GM20000 (cell line): ENCODE measurements at regions not wholly inside any gene's neighbourhood (a gene's known extent, or its start where the extent isn't known, plus 50 kb on each side); places are given as distances from the start of the nearest gene placed in this dataset.
A peak's percentile ranks its signal among the peaks of the same experiment; 100 is the strongest.

Experiments
- DNase-seq: peaks from one replicate; pipeline ENCODE4 v3.0.0; 2012; ENCODE audit warnings: low spot score
- TF ChIP-seq, protein P1 (sequence below): IDR thresholded peaks from 2 replicates; pipeline ENCODE4 v1.5.1; 2012; ENCODE audit warnings: mild to moderate bottlenecking, control low read depth; ENCODE audit errors: extremely low read depth, missing control alignments

DNA sequence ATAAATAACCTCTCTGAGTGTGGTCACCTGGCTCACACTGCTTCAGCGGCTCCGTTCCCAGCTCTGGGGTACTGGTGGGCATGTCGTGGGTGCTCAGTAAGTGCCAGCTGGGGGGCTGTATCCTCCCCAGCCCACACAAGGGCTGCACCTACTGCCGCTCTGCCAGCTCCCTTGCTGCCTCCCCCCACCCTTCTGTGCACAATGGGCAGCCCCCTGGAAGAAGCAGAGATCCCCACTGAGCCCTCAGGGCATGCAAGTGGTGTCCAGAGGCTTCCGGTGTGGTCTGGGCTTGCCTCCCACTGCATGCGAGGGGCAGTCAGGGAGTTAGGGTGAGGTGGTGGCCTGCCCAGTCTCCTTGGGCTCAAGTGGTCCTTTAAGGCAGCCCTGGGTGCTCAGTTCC, 58.3 kb upstream of the TRPM1 start:
- TF ChIP-seq, protein P1, sequence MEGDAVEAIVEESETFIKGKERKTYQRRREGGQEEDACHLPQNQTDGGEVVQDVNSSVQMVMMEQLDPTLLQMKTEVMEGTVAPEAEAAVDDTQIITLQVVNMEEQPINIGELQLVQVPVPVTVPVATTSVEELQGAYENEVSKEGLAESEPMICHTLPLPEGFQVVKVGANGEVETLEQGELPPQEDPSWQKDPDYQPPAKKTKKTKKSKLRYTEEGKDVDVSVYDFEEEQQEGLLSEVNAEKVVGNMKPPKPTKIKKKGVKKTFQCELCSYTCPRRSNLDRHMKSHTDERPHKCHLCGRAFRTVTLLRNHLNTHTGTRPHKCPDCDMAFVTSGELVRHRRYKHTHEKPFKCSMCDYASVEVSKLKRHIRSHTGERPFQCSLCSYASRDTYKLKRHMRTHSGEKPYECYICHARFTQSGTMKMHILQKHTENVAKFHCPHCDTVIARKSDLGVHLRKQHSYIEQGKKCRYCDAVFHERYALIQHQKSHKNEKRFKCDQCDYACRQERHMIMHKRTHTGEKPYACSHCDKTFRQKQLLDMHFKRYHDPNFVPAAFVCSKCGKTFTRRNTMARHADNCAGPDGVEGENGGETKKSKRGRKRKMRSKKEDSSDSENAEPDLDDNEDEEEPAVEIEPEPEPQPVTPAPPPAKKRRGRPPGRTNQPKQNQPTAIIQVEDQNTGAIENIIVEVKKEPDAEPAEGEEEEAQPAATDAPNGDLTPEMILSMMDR: no peak
- DNase-seq: no peak

DNA sequence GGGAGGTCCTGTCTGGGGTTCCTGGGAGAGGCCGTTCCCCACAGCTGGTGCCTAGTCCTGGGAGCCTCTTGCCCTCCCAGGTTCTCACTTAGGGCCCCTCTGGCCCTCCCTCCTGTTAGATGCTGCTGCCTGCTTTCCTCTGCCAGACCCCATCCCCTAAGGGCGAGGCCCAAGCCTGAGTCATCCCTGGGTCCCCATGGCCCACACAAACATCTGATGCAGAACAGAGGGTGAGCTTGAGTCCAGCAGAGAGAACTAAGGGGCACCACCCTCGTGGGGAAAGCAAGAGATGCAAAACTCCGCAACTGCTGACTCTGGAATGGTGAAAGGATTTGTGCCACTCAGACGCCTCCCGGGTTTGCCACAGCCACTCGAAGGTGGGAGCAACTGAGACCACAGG, 58.8 kb upstream of the TRPM1 start:
- DNase-seq: no peak
- TF ChIP-seq, protein P1: no peak

DNA sequence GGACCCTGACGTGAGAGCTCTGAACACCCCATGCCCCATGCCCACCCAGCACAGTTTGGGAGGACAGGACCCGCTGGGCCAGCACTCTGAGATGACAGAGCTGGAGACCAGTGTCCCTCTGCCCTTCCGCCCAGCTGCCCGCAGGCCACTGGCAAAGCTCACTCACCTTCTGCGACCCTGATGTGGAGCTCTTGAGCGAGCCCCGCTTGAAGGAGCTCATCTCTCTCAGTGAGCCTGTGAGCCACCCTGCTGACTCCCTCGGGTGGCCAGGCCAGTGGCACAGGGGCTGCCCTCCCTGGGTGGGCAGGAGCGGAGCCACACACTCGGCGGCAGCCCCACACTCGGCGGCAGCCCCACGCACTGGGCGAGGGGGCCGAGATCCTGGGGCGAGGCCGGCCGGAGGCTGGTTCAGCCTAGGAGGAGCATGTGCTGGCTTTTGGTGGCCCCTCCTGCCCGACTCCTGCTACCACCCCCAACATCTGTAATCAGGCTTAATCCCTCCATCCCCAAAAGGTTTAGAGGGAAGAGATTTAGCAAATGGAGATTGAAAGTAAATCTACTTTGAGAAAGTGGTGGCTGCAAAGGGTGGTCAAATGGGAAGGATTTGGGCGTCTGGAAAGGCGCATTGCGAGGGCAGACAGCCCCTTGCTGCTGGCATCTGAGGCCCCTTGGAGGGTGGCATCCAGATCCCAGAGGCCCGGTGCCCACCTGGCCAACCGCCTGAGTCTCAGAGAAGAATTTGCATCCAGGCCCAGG, 59.4 kb upstream of the TRPM1 start:
- DNase-seq: no peak
- TF ChIP-seq, protein P1: no peak

DNA sequence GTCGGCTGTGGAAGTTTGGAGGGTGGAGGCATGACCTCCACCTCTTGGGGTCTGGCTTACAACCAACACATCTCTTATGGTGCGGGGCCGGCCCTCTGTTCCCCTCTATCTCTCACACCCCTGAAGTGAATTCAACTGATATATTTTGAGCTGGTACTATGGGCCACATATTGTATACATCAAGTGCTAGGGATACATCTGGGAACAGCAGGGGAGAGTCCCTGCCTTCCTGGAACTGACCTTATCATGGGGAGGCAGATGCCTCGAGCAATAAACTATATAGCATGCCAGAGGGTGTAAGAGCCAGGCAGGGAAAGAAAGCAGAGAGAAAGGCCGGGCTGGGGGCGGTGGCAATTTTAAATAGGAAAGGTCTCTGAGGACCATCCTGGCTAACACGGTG, 60.4 kb upstream of the TRPM1 start:
- TF ChIP-seq, protein P1: no peak
- DNase-seq: no peak

DNA sequence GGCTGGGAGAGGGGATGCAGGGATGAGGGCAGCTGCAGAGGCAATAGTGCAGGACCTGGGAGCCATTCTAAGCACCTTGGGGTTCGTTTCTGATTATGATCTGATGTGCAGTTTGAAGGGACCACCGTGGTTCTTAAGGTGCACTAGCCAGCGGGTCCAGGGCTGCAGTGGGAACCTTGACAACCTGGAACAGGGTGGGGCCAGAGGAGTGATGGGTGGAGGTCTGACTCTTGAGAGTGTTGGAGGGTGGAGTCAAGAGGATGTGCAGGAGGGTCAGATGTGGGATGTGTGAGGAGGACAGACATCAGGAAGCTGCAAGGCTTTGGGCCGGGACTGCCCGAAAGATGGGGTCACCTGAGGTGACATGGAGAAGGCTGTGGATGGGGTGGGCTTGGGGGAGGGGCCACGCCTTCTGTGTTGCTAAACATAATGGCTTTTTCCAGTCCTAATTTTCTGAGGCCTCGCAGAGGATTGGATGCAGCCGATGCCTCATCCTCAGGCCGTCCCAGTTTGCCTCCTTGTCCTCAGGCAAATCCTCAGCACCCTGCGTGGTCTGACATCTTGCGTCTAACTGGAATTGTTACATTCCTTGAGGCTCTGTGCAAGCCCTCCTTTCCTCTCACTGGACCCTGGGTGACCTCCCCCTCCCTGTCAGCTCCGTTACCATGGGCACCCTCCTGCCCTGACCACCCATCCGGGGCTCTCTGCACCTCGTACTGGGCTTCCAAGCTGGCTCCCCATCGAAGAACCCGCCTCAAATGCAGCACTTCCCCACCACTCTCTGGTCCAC, 61.4 kb upstream of the TRPM1 start:
- TF ChIP-seq, protein P1: no peak
- DNase-seq: peak; percentile 9

DNA sequence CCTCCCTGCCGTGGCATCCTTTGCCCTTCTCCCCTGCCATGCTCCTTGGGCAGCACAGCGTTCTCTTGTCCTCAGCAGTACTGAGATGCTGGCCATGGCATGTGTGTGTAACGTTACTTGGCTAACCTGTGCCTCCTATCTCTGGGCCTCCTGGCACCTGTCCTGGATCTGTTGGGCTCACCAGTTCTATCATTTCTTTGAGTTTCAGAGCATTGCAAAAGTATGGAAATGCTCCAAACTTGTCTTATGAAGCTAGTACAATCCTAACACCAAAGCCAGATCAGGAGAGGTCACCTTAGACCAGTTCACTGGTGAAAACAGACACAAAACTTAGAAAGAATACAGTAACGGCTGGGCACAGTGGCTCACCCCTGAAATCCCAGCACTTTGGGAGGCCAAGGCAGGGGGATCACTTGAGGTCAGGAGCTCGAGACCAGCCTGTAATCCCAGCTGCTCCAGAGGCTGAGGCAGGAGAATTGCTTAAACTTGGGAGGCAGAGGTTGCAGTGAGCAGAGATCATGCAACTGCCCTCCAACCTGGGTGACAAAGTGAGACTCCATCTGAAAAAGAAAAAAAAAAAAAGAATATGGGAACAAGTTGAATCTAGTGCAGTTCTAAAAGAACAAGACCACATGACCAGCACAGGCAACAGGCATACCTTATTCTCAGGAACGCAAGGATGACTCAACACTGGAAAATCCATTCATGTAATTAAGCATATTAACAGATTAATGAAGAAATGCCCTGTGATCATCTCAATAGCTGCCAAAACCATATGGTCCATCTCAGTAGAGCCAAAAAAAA, 62.4 kb upstream of the TRPM1 start:
- TF ChIP-seq, protein P1: no peak
- DNase-seq: no peak

DNA sequence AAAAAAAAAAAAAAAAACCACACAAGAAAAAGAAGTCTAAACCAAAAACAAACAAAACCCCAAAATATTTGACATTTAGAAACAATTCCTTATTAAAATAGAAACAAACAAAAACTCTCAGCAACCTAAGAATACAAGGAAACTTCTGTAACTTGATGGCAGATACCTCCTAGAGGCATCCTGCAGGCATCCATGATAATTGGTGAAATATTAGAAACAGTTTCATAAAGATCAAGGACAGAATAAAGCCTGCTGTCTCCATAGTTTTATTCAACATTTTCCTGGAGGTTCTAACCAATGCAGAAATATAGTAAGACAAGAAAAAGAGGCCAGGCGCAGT, 63.0 kb upstream of the TRPM1 start:
- TF ChIP-seq, protein P1: no peak
- no peak for DNase-seq
